Breast epithelium (tissue), 4 donors: ENCODE measurements at regions not wholly inside any gene's neighbourhood (a gene's known extent, or its start where the extent isn't known, plus 50 kb on each side); places are given as distances from the start of the nearest gene placed in this dataset.

Source experiments
- DNase-seq, 2 donors: peaks; one replicate each; pipeline ENCODE4 v3.0.0-alpha.2; 2019; ENCODE audit warnings: low spot score in 2 of 2
- H3K27ac ChIP-seq, 2 donors: fragments of 200-600 bp; sonication (generic) in 1 of 2; one replicate each; pipeline ENCODE4 v1.5.1; 2016 to 2019; ENCODE audit warnings: mild to moderate bottlenecking in 1 of 2
- H3K27me3 ChIP-seq, 2 donors: fragments of 200-600 bp; sonication (generic) in 1 of 2; one replicate each; pipeline versions ENCODE4 v1.5.1 to v1.6.0; 2017 to 2019; ENCODE audit warnings: control low read depth in 1 of 2, mild to moderate bottlenecking in 1 of 2
- H3K36me3 ChIP-seq: fragments of 200-600 bp; one replicate; pipeline ENCODE4 v1.5.1; 2019
- H3K4me1 ChIP-seq, 2 donors: fragments of 200-600 bp; sonication (generic); one replicate each; pipeline ENCODE4 v1.5.1; 2016 to 2019; ENCODE audit warnings: control low read depth in 1 of 2
- H3K4me3 ChIP-seq, 3 donors: fragments of 200-600 bp; sonication (generic); 1 replicate in 2 of 3; 2 replicates in 1 of 3; pipeline ENCODE4 v1.5.1; 2016 to 2019; ENCODE audit warnings: mild to moderate bottlenecking in 3 of 3, moderate library complexity in 2 of 3
- H3K9me3 ChIP-seq, 2 donors: fragments of 200-600 bp; sonication (generic) in 1 of 2; one replicate each; pipeline ENCODE4 v1.5.1; 2016 to 2019; ENCODE audit warnings: control low read depth in 1 of 2
- POLR2A ChIP-seq: fragments of 450-650 bp; IDR thresholded peaks from one replicate; pipeline ENCODE4 v1.6.1; 2016; ENCODE audit warnings: antibody characterized with exemption, mild to moderate bottlenecking, moderate library complexity
- POLR2AphosphoS5 ChIP-seq, 3 donors: sonication (generic); formaldehyde crosslinking; IDR thresholded peaks; one replicate each; pipeline ENCODE4 v1.6.1; 2017; ENCODE audit warnings: antibody characterized with exemption in 3 of 3
- intact Hi-C: fragments of 100-400 bp; cut with DNase I; formaldehyde crosslinking; loops from one replicate; pipeline ENCODE4 v1.15.1; 2023; ENCODE audit warnings: low total_unique reads
- TF ChIP-seq, protein P1 (sequence below), 3 donors: fragments of 450-650 bp; IDR thresholded peaks; one replicate each; pipeline ENCODE4 v1.5.1; 2016 to 2017; ENCODE audit warnings: antibody characterized with exemption in 3 of 3, mild to moderate bottlenecking in 3 of 3, moderate library complexity in 3 of 3

GRCh38 chr21:33133892-33134291 lies 64.0 kb downstream of the OLIG1 start:
- no peaks in the 10 kb centered on the region for H3K36me3 ChIP-seq
- H3K4me1 ChIP-seq, result no peaks in the 10 kb centered on the region
- H3K27ac ChIP-seq, result no peak overlapping the region
- no peak overlapping the region for H3K4me3 ChIP-seq
- H3K27me3 ChIP-seq, result peaks cover 0 to 22% of the 10 kb centered on the region in 2 donors
- no peak for TF ChIP-seq POLR2A
- TF ChIP-seq, protein P1, sequence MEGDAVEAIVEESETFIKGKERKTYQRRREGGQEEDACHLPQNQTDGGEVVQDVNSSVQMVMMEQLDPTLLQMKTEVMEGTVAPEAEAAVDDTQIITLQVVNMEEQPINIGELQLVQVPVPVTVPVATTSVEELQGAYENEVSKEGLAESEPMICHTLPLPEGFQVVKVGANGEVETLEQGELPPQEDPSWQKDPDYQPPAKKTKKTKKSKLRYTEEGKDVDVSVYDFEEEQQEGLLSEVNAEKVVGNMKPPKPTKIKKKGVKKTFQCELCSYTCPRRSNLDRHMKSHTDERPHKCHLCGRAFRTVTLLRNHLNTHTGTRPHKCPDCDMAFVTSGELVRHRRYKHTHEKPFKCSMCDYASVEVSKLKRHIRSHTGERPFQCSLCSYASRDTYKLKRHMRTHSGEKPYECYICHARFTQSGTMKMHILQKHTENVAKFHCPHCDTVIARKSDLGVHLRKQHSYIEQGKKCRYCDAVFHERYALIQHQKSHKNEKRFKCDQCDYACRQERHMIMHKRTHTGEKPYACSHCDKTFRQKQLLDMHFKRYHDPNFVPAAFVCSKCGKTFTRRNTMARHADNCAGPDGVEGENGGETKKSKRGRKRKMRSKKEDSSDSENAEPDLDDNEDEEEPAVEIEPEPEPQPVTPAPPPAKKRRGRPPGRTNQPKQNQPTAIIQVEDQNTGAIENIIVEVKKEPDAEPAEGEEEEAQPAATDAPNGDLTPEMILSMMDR (IDR thresholded peaks at IDR 0.05), result no peak
- no peak for TF ChIP-seq POLR2AphosphoS5 (IDR thresholded peaks at IDR 0.05)
- no peaks in the 10 kb centered on the region for H3K9me3 ChIP-seq
- DNase-seq, result no peak
- intact Hi-C loops, result no loop called here

- TF ChIP-seq, protein P1 (IDR thresholded peaks at IDR 0.05), result no peak
- TF ChIP-seq POLR2AphosphoS5 (IDR thresholded peaks at IDR 0.05), result no peak
- TF ChIP-seq POLR2A, result no peak
- no peaks in the 10 kb centered on the region for H3K9me3 ChIP-seq
- no peak overlapping the region for H3K27ac ChIP-seq
- intact Hi-C loops, result no loop called here
- no peak overlapping the region for H3K4me3 ChIP-seq
- H3K27me3 ChIP-seq, result peaks cover 0 to 23% of the 10 kb centered on the region in 2 donors
- no peaks in the 10 kb centered on the region for H3K36me3 ChIP-seq
- no peaks in the 10 kb centered on the region for H3K4me1 ChIP-seq
- DNase-seq, result no peak
Measured at GRCh38 chr21:33135925-33136324, 66.0 kb downstream of the OLIG1 start.

GRCh38 chr21:33136847-33137502 lies 67.0 kb downstream of the OLIG1 start:
- Histone ChIP-seq H3K4me1 (no peaks in the 10 kb centered on the region), H3K27me3 (peaks cover 0 to 22% of the 10 kb centered on the region in 2 donors), H3K36me3 (no peaks in the 10 kb centered on the region), H3K4me3 (no peak overlapping the region), H3K27ac (no peak overlapping the region), H3K9me3 (no peaks in the 10 kb centered on the region)
- TF ChIP-seq POLR2AphosphoS5 (IDR thresholded peaks at IDR 0.05) (no peak), POLR2A (no peak)
- TF ChIP-seq, protein P1 (IDR thresholded peaks at IDR 0.05), result no peak
- no peak for DNase-seq
- intact Hi-C loops, result no loop called here

DNA sequence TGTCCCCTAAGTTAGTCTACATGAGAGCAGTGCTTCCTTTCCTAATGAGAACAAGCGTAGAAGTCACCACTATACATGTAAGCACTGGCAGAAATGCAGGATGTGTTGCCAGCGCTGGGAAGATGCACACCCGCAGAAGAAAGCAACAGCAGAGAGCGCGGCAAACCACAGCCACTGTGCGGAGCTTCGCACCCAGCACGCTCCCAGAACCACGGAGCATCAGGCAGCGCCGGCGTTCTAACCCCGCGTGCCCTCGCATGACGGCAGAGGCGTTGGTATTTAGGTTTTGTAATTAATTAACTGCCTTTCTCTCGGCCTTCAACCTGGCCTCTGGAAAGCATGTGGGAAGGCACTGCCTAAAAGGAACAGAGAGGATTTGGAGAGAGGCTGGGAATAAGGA lies 69.1 kb downstream of the OLIG1 start:
- Histone ChIP-seq H3K4me1 (no peaks in the 10 kb centered on the region), H3K27me3 (peaks cover 0 to 20% of the 10 kb centered on the region in 2 donors), H3K4me3 (no peak overlapping the region), H3K9me3 (no peaks in the 10 kb centered on the region), H3K27ac (no peak overlapping the region), H3K36me3 (no peaks in the 10 kb centered on the region)
- DNase-seq, result no peak
- TF ChIP-seq POLR2AphosphoS5 (IDR thresholded peaks at IDR 0.05) (no peak), POLR2A (no peak)
- TF ChIP-seq, protein P1 (IDR thresholded peaks at IDR 0.05), result no peak
- intact Hi-C loops, result no loop called here

GRCh38 chr21:33140288-33140687 lies 70.3 kb downstream of the OLIG1 start:
- TF ChIP-seq POLR2AphosphoS5 (IDR thresholded peaks at IDR 0.05), result no peak
- TF ChIP-seq, protein P1 (IDR thresholded peaks at IDR 0.05), result no peak
- no peak for TF ChIP-seq POLR2A
- Histone ChIP-seq H3K27me3 (peaks cover 0 to 27% of the 10 kb centered on the region in 2 donors), H3K36me3 (no peaks in the 10 kb centered on the region), H3K4me3 (no peak overlapping the region), H3K4me1 (no peaks in the 10 kb centered on the region), H3K9me3 (no peaks in the 10 kb centered on the region), H3K27ac (no peak overlapping the region)
- no peak for DNase-seq
- intact Hi-C loops, result no loop called here
